ENCODE measurements at regions not wholly inside any gene's neighbourhood (a gene's known extent, or its start where the extent isn't known, plus 50 kb on each side); places are given as distances from the start of the nearest gene placed in this dataset.
"Not testable (repeated sequence)": the region's sequence is repeated elsewhere in the genome, so short reads cannot be mapped to it uniquely, and the experiment has no call there.

- DNase-seq (ENCODE audit: low read depth) = peak; percentile 61
Measured at GRCh38 chr12:23084236-23084995, 459.4 kb downstream of the ETNK1 start.

GRCh38 chr12:23088594-23088993, 463.6 kb downstream of the ETNK1 start:
- DNase-seq (ENCODE audit: low read depth) = no peak

GRCh38 chr12:23093488-23093887, 468.5 kb downstream of the ETNK1 start:
- peak; percentile 53 for DNase-seq (ENCODE audit: low read depth)

DNA sequence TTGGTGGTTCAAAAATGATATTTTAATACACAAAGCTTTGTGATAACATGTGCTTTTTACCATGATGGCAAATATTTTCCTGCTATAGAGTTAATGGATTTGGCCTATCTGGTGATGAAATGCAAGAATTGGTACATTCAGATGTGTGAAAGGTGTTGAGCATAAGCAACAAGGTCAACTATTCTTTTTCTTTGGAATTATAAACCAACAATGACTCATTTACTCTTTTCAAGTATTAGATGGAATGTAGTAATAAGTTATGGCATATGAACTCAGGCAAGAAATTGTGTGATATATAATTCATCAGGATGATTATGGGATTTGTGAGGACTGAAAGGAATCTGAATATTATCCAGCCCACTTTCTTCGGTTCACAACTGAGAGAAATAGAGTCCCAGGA, 471.4 kb downstream of the ETNK1 start:
- no peak for DNase-seq (ENCODE audit: low read depth)

DNA sequence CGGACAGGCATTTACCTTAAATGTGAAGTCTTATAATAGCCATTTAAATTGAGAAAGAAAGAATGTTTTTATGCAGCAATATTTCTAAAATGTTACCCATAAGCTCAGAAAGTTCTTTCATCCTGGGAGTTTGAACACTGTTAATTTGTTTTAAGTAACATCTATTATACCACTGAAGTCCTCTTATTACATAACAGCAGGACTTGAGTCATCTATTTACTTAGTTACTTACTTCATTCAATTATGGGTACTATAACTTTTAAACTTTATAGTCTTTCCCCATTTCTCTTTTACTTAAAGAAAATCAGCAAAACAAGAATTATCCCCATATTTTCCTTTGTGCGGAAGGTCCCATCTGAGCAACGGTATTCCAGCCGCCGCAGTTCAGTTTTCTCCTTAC, 473.1 kb downstream of the ETNK1 start:
- DNase-seq (ENCODE audit: low read depth) = no peak

GRCh38 chr12:23098517-23098916, 473.5 kb downstream of the ETNK1 start:
- DNase-seq (ENCODE audit: low read depth) = peak; percentile 70

- DNase-seq (ENCODE audit: low read depth) = no peak
Measured at GRCh38 chr12:23099104-23099503, 474.1 kb downstream of the ETNK1 start.

GRCh38 chr12:23099604-23100003, 474.6 kb downstream of the ETNK1 start:
- DNase-seq (ENCODE audit: low read depth) = no peak

GRCh38 chr12:23108957-23109356, 484.0 kb downstream of the ETNK1 start:
- DNase-seq (ENCODE audit: low read depth) = no peak

DNA sequence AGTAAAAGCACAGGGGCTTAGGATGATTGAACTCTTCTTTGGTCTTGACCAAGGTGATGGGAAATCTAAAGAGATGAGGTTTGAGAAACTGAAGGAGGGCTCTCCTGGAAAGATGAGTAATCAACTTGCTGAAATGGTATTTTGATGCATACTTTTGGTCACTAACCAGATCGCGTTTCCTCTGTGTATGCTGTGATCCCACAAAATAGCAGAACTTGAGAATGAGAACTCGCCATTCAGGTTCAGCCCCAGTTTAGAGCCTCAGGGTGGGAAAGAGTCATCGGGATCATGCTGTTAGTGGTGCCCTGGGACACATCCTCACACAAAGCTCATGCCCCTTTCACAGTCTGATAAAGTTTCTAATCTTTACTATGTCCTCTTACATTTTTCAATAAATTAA, 488.8 kb downstream of the ETNK1 start:
- no peak for DNase-seq (ENCODE audit: low read depth)

DNA sequence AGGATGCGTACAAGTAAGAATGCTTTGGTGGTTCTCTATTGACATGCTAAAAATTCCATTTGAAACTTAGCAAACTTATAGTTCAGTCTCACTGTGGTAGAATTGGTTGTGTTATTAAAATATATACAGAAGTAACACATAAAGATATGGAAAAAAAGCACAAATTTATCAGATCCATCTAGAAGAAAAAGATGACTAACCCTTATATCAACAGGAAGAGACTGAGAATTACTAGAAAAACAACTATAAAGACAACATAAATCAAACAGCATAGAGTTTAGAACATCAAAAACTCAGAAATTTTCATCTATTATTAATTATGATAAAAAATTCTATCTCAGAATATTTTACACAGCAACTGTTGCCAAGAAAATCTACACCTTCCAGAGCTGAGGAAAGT, 491.0 kb downstream of the ETNK1 start:
- DNase-seq (ENCODE audit: low read depth) = no peak

- DNase-seq (ENCODE audit: low read depth) = no peak
Measured at GRCh38 chr12:23126794-23127193, 501.8 kb downstream of the ETNK1 start.

DNA sequence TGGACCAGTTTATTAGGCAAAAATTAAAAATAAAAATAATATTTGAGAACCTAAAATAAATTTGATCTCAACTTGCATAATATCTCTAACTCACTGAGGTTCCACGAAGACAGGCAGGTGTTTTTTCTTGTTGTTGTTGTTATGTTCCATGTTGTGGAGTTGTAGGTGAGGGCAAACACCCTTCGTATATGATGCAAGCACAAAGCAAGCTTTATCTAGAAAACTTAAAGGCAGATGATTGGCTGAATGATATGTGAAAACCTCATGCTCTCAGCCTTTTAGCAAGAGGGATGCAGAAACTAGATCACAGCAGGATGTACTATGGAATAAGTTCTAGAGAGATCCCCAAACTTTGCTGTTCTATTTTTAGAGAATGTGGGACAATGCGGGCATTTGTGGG, 502.7 kb downstream of the ETNK1 start:
- DNase-seq (ENCODE audit: low read depth) = no peak

DNA sequence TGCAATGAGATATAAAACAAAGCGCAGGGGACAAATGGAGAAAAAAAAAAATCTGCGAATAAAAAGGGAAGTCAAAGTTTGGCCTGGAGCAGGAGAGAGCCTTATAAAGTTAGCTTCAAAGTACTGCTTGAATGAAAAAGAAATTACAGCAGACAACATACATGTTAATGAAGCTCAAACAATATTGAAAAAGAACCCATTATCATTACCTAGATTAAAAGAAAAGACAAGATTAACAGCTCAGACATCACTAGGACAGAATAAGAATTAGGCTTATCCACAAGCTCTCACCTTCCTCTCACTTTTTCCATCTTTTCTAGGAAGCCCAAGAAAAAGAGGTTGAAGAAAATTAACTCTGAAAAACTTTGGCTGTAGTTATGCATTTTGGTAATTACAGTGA, 503.5 kb downstream of the ETNK1 start:
- no peak for DNase-seq (ENCODE audit: low read depth)

DNA sequence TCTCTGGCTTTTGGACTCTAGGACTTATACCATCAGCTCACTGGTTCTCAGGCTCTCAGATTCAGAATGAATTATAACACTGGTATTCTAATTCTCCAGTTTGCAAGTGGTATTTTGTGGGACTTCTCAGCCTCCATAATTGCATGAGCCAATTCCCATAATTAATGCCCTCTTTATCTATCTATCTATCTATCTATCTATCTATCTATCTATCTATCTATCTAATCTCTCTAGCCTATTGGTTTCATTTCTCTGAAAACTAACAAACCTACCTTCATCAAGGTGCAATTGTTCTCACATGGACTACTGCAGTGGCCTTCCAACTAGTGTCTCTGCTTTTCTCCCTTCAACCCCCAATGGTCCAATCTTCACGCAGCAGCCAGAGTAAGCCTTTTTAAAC, 507.4 kb downstream of the ETNK1 start:
- no peak for DNase-seq (ENCODE audit: low read depth)

- no peak for DNase-seq (ENCODE audit: low read depth)
Measured at GRCh38 chr12:23133471-23133870, 508.5 kb downstream of the ETNK1 start.

DNA sequence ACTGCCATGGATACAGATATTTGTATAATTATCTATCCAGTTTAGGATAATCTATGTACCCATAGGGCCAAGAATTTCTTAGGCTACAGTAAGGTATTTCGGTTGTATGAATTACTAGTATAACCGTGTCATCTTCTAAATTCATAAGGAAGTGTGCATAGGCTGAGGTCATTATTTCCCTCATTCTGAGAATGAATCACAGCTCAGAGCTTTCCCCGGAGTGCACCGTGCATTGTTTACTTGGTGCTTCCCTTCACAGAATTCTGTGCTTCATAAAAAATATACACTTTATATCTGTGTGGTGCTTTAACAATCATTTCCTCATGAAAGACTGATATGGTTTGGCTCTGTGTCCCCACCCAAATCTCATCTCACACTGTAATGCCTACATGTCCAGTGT, 514.1 kb downstream of the ETNK1 start:
- no peak for DNase-seq (ENCODE audit: low read depth)

DNA sequence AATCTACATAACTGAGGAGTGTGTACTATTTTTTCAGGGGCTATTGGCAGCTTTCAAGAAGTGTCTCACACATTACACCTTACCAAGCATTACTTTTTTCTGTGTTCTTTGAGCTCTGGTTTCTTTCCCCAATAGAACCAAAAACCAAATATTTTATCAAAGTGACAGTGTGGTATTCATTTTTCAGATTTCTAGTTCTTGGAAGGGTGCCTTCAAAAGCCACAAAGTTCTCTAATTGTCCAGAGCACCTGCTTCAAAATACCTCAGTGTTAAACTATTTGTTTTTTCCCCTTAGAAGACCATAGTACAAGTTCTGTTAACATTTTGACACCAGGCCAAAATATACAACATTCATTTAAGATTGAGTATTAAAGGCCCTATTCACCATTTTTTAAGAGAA, 515.7 kb downstream of the ETNK1 start:
- no peak for DNase-seq (ENCODE audit: low read depth)

GRCh38 chr12:23141335-23141734, 516.4 kb downstream of the ETNK1 start:
- DNase-seq (ENCODE audit: low read depth) = no peak

DNA sequence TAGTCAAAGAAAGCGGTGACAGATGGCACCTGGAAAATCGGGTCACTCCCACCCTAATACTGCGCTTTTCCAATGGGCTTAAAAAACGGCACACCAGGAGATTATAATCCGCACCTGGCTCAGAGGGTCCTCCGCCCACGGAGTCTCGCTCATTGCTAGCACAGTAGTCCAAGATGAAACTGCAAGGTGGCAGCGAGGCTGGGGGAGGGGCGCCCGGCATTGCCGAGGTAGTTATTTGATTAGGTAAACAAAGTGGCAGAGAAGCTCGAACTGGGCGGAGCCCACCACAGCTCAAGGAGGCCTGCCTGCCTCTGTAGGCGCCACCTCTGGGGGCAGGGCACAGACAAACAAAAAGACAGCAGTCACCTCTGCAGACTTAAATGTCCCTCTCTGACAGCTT, 521.1 kb downstream of the ETNK1 start:
- not testable (repeated sequence) for DNase-seq (ENCODE audit: low read depth)

DNA sequence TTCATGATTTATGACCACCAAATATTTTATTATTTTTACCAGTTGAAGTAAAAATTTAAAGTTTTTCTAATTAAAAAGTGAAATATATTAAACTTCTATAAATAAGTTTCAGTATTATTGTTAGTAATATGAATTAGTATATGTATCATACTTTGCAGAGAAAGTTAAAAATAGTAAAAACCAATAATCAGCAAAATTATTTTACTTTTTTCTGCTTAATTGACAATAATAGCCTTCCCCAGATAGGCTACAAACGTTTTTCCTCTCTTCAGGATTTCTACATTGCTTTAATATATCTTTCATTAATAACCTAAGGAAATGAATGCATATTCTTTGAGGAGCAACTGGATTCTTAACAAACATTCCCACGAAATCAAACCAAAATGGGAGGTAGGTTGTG, 543.5 kb downstream of the ETNK1 start:
- DNase-seq (ENCODE audit: low read depth) = no peak

DNA sequence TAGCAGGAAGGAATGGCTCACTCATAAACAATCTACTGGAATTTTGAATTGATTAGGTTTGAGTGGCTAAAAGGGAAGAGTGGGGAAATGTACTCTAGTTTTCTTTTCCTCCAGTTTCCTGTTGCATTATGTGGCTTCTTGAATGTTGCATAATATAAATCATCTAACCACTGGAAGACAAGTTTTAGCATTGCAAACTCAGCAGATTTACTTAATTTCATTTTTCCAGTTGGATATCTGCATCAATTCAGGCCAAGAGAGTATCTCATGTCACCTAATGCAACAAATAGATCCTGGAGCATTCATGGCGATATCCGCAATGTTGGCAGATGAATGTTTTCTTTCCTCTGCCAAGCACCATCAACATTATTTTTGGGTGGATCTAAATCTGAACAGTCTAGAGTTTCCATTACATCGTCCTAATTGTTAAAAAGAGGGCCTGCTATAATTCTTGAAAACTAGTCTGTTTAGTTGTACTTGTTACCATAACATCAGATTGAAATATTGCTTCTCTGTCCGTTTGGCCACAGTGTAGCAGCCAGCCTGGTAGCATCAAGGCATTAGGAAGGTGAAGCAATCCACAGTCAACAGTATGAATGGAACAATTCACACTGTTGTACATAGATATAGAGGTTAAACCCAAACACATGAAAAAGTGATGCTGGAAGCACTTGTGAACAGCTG, 544.2 kb downstream of the ETNK1 start:
- DNase-seq (ENCODE audit: low read depth) = peak; percentile 2

DNA sequence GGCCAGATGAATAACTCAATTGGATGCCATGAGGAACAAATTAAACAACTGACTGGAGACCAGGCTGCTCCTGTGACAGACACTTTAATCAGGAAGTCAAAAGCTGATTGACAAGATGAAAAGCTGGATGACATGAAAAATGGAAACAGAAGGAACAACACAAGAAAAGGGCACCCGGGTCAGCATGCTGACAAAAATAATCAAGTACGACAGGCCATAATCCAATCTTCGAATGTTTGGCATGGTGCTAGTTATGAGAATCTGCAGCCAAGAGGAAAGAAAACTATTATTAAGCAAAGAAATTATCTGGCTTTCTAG, 544.7 kb downstream of the ETNK1 start:
- DNase-seq (ENCODE audit: low read depth) = no peak

DNA sequence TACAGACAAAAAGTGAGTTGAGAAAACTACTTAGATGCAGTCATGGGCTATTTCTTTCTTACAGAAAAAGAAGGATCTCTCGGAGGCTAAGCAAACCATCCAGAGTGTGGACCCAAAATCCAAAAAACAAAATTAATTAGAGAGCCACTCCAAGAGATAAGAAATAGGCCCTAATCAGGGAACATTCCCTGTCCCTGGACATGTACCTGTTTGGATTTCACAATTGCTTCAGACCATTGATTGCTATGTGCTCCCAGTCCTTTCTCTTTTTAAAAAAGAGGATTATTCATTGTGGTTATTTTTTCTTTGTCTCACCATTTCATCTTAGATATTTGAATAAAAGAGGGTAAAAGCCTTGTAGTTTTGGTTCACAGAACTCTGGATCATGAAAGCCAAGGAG, 549.9 kb downstream of the ETNK1 start:
- no peak for DNase-seq (ENCODE audit: low read depth)

All from fibroblast of gingiva (primary cell).